Fibroblast of skin of right biceps (primary cell): ENCODE measurements at regions not wholly inside any gene's neighbourhood (a gene's known extent, or its start where the extent isn't known, plus 50 kb on each side); places are given as distances from the start of the nearest gene placed in this dataset.

Experiments used
- DNase-seq: peaks from one replicate; pipeline ENCODE4 v3.0.0-alpha.2; 2013

DNA sequence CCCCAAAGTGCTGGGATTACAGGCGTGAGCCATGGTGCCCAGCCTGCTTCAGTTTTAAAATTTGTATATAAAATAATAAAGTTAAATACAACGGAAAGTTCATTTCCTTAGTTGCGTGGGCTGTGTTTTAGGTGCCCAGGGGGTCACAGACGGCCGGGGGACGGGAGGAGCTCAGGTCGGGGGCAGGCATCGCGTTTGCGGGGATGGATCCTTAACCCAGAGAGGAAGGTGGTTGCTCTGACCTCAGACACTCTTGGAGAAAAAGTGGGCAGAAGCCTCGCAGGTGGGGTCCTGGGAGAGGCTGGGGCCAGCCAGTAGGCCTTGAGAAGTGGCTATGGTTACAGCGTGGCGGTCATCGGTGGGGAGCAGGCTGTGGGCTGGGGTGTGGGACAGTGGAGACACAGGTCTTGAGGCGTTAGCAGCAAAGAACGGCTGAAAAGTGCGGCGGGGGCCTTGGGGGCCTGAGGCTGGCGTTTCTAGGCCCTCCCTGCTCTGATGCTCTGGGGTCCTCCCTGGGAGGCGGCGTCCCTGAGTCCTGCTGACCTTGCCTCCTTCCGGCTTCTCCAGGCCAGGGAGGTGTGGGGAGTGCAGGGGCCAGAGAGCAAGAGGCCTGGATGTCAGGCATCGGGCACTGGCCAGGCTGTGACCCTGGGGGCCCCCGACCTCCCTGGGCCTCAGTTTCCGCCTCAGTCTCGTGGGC, 54.4 kb downstream of the UNCX start:
- DNase-seq = no peak

DNA sequence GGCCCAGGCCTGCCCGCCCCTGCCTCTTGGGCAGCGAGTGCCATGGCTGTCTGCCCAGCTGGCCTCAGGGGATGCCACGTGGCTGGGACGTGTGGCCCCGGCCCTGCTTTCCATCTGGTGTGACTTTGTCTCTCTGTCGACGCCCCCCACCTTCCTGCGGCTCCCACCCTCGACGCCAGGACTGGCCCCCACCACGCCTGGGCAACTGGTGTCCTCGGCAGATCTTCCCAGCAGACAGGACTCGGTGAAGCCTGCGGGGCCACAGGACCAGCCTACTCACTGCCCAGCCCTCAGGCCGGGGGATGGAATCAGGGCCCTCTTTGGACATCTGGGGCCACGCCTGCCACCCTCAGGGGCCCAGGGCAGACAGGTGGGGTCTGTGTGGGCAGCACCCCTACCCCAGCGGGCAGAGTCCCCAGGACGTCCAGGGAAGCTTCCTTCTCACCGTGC, 55.1 kb downstream of the UNCX start:
- DNase-seq = no peak

GRCh38 chr7:1288390-1288995, 55.8 kb downstream of the UNCX start:
- no peak for DNase-seq

- no peak for DNase-seq
Observed at GRCh38 chr7:1288996-1289551, 56.4 kb downstream of the UNCX start.

- no peak for DNase-seq
Observed at GRCh38 chr7:1289666-1290025, 57.0 kb downstream of the UNCX start.

DNA sequence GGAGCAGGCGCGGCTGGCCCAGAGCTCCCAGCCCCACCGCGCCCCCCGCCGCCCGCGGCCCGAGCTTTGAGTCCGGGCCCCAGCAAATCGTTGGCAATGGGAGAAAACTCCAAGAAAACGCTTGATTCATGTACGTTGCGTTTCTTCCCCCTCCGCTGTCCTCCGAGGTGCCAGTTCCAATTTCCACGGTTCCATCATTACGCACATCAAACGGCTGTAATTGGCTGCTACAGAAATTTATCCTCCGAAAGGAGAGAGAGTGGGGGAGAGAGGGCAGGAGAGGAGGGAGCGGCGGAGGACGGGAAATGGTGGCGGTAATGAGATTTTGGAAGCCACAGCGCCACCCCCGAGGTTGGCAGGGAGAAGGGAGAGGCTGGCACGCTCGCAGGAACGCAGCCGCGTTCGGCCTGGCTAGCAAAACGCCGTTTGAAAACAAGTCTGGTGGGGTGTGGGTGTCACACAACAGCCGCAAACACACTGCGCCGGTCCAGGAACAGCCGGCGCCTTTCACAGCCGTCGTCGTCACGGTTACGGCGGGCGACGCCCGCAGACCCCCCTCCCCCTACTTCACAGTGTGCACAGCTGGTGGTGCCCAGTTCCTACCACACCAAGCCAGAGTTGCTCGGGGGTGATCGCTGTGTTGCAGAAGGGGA, 57.5 kb downstream of the UNCX start:
- DNase-seq = peak; percentile 29

GRCh38 chr7:1290679-1291356, 58.1 kb downstream of the UNCX start:
- peak; percentile 49 for DNase-seq

DNA sequence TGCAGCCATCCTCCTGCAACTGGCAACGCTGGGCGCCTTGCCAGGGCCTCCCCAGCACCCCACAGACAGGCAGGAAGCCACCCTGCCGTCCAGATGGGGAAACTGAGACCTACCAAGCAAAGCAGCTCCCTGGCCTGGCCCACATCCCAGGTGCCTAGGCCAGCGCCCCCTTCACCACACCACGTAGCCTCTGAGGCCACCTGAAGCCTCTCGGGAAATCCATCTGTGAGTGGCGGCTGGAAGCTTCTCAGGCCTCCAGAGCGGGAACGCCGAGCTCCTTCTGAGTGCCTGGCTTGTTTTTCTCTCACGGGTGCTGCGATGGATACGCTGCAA, 58.7 kb downstream of the UNCX start:
- DNase-seq = no peak

GRCh38 chr7:1291845-1292765, 59.4 kb downstream of the UNCX start:
- no peak for DNase-seq

GRCh38 chr7:1292972-1293830, 60.5 kb downstream of the UNCX start:
- DNase-seq = no peak

GRCh38 chr7:1293950-1294411, 61.3 kb downstream of the UNCX start:
- DNase-seq = no peak

GRCh38 chr7:1295776-1296355, 63.2 kb downstream of the UNCX start:
- no peak for DNase-seq

- no peak for DNase-seq
Observed at GRCh38 chr7:1296356-1296981, 63.8 kb downstream of the UNCX start.

GRCh38 chr7:1297017-1297960, 64.6 kb downstream of the UNCX start:
- DNase-seq = no peak

DNA sequence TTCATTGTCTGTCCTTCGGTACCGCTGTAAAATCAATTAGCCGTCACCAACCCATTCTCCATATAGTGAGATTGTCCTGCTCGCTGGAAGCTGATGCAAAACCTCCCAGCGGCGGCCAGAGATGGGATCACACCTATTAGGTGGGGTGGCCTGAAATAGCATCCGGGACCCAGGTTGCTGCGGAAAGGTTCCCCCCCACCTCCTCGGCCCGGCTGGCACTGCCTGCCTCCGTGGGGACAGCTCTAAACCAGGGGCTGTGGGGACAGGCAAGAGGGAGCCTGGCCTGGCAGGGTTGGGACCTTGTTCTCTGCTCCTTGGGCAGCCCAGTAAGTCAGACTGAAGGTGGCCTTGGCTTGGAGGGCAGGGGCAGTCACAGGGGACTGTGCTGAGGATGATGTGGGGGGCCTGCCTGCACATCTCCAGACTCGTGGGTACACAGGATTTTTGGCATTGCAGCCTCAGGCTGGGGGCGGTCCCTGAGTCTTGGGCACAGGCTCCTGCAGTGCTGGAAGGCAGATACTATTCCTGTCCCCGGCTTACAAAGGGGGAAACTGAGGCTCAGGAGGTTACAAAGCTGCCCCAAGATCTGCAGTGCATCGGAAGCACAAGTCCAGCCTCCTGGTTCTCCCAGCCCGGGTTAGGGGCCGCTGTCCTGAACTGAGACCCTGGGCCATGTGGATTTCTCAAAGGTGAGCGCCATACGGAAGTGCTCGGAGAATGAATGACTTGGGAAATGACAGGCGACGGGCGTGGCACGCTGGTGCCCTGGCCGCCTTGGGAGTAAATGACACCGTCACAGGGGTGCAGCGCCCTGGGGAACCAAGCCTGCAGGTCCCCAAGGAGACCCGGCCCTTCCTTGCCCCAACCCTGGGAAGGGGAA, 65.6 kb downstream of the UNCX start:
- DNase-seq = no peak

DNA sequence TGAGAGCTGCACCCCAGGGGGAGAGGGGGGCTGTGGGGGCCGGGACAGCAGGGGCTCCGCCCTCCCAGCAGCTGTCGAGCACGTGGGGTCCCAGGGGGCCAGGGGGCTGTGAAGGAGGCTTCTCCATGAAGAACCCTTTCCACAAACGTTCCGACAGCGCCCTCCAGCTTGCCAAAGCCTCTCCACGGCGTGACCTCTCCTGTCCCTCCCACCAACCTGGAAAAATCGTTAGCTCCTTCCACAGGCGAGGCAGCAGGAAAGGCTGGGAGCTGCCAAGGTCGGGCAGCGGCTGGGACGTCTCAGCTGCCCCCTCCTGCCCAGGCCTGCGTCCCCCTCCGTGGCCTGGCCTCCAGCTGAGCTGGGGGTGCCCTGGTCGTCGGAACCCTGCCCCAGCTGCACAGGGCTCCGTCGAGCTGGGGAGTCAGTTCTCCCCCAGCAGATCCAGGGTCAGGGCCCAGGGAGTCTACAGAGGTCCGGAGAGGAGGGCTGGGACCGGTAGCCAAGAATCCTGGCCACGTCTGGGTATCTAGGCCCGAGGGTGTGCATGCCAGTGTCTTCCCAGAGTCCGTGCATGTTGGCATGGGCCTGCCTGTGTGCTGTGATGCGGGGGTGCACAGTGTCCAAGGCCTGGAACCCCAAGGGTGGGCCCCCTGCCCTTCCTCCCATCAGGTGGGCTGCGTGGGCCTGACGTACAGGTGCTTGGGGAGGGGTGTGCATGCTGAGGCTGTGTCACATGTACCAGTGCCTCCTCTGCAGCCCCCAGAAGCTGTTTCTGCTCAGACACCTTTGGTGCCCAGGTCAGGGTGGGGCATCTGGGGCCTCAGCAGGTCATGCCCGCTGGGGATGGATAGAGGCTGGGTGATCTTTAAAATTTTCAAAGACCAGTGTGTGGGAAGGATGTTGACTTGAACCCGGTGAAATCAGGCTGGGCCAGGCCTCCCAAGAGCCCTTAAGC, 66.5 kb downstream of the UNCX start:
- no peak for DNase-seq

DNA sequence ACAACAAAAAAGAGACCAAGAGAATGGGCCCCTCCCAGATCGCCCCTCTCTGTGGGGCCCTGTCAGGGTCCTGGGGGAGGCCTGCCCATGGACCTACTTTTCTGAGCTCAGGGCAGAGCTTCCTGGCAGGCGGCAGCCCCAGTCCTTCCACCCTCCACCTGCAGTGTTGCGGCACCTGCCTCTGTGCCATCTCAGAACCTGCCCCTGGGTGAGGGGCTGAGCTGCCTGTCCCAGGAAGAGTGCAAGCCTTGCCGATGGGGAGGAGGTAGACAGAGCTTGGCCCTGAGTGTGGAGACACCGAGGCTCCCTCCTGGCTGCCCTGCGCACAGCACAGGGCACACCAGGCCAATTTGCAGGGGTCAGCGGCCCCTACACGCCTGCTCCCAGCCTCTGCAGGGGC, 67.5 kb downstream of the UNCX start:
- no peak for DNase-seq
